ENCODE measurements at regions not wholly inside any gene's neighbourhood (a gene's known extent, or its start where the extent isn't known, plus 50 kb on each side); places are given as distances from the start of the nearest gene placed in this dataset.

- no peak for ATAC-seq (ENCODE audit: low read depth in 2 of 2)
- Mint-ChIP-seq H3K36me3 (no peaks in the 10 kb centered on the region), H3K4me1 (peaks cover 0 to 6% (median 0%) of the 10 kb centered on the region in 4 donors), H3K27ac (no peak overlapping the region), H3K27me3 (peaks cover 25% of the 10 kb centered on the region), H3K9me3 (peaks cover 0 to 1% (median 0%) of the 10 kb centered on the region in 7 donors), H3K4me3 (no peak overlapping the region)
- H3K36me3 ChIP-seq (ENCODE audit: control insufficient read depth, insufficient read depth, low read length) = no peaks in the 10 kb centered on the region
- no peak for DNase-seq
- no peaks in the 10 kb centered on the region for H3K4me1 ChIP-seq (ENCODE audit: control insufficient read depth, insufficient read depth, low read length, poor library complexity, severe bottlenecking)
- no peak overlapping the region for H3K4me3 ChIP-seq (ENCODE audit: low read depth, low read length)
- no peaks in the 10 kb centered on the region for H3K27me3 ChIP-seq (ENCODE audit: control insufficient read depth, insufficient read depth, low read length)
- H3K9me3 ChIP-seq (ENCODE audit: control insufficient read depth in 2 of 2, low read length in 2 of 2) = no peaks in the 10 kb centered on the region
- no peak overlapping the region for H3K27ac ChIP-seq (ENCODE audit: insufficient read depth, low read length, poor library complexity, severe bottlenecking)
Observed at GRCh38 chr16:85177448-85177846, 65.2 kb upstream of the CIBAR2 start.

- Mint-ChIP-seq H3K4me1 (peaks cover 0 to 6% (median 0%) of the 10 kb centered on the region in 4 donors), H3K27me3 (peaks cover 21% of the 10 kb centered on the region), H3K4me3 (no peak overlapping the region), H3K9me3 (peaks cover 0 to 2% (median 0%) of the 10 kb centered on the region in 7 donors), H3K36me3 (no peaks in the 10 kb centered on the region), H3K27ac (no peak overlapping the region)
- ATAC-seq (ENCODE audit: low read depth in 2 of 2) = no peak
- Histone ChIP-seq H3K27me3 (ENCODE audit: control insufficient read depth, insufficient read depth, low read length) (no peaks in the 10 kb centered on the region), H3K27ac (ENCODE audit: insufficient read depth, low read length, poor library complexity, severe bottlenecking) (no peak overlapping the region), H3K4me1 (ENCODE audit: control insufficient read depth, insufficient read depth, low read length, poor library complexity, severe bottlenecking) (no peaks in the 10 kb centered on the region), H3K9me3 (ENCODE audit: control insufficient read depth in 2 of 2, low read length in 2 of 2) (no peaks in the 10 kb centered on the region), H3K4me3 (ENCODE audit: low read depth, low read length) (no peak overlapping the region), H3K36me3 (ENCODE audit: control insufficient read depth, insufficient read depth, low read length) (no peaks in the 10 kb centered on the region)
- DNase-seq = no peak
Observed at GRCh38 chr16:85178006-85178591, 65.8 kb upstream of the CIBAR2 start.

- Mint-ChIP-seq H3K27me3 (peaks cover 16% of the 10 kb centered on the region), H3K4me3 (no peak overlapping the region), H3K36me3 (no peaks in the 10 kb centered on the region), H3K9me3 (peaks cover 0 to 4% (median 0%) of the 10 kb centered on the region in 7 donors), H3K4me1 (peaks cover 0 to 5% (median 0%) of the 10 kb centered on the region in 4 donors), H3K27ac (no peak overlapping the region)
- Histone ChIP-seq H3K9me3 (ENCODE audit: control insufficient read depth in 2 of 2, low read length in 2 of 2) (no peaks in the 10 kb centered on the region), H3K4me1 (ENCODE audit: control insufficient read depth, insufficient read depth, low read length, poor library complexity, severe bottlenecking) (no peaks in the 10 kb centered on the region), H3K27ac (ENCODE audit: insufficient read depth, low read length, poor library complexity, severe bottlenecking) (no peak overlapping the region), H3K27me3 (ENCODE audit: control insufficient read depth, insufficient read depth, low read length) (no peaks in the 10 kb centered on the region), H3K36me3 (ENCODE audit: control insufficient read depth, insufficient read depth, low read length) (no peaks in the 10 kb centered on the region), H3K4me3 (ENCODE audit: low read depth, low read length) (no peak overlapping the region)
- DNase-seq (no peak), ATAC-seq (ENCODE audit: low read depth in 2 of 2) (no peak)
Observed at GRCh38 chr16:85178596-85178995, 66.3 kb upstream of the CIBAR2 start.

GRCh38 chr16:85179344-85180046 lies 67.2 kb upstream of the CIBAR2 start:
- H3K9me3 ChIP-seq (ENCODE audit: control insufficient read depth in 2 of 2, low read length in 2 of 2) = peaks cover 3 to 7% of the 10 kb centered on the region in 2 experiments
- ATAC-seq (ENCODE audit: low read depth in 2 of 2) (no peak), DNase-seq (no peak)
- H3K36me3 ChIP-seq (ENCODE audit: control insufficient read depth, insufficient read depth, low read length) = no peaks in the 10 kb centered on the region
- Mint-ChIP-seq H3K27me3 (peaks cover 9% of the 10 kb centered on the region), H3K27ac (no peak overlapping the region), H3K4me3 (no peak overlapping the region), H3K4me1 (no peaks in the 10 kb centered on the region), H3K9me3 (peaks cover 0 to 12% (median 2%) of the 10 kb centered on the region in 7 donors), H3K36me3 (no peaks in the 10 kb centered on the region)
- no peaks in the 10 kb centered on the region for H3K4me1 ChIP-seq (ENCODE audit: control insufficient read depth, insufficient read depth, low read length, poor library complexity, severe bottlenecking)
- H3K27me3 ChIP-seq (ENCODE audit: control insufficient read depth, insufficient read depth, low read length) = no peaks in the 10 kb centered on the region
- no peak overlapping the region for H3K27ac ChIP-seq (ENCODE audit: insufficient read depth, low read length, poor library complexity, severe bottlenecking)
- no peak overlapping the region for H3K4me3 ChIP-seq (ENCODE audit: low read depth, low read length)

GRCh38 chr16:85180047-85180826 lies 68.0 kb upstream of the CIBAR2 start:
- H3K27me3 ChIP-seq (ENCODE audit: control insufficient read depth, insufficient read depth, low read length) = no peaks in the 10 kb centered on the region
- Mint-ChIP-seq H3K9me3 (peaks cover 0 to 18% (median 2%) of the 10 kb centered on the region in 7 donors), H3K4me1 (no peaks in the 10 kb centered on the region), H3K27me3 (peaks cover 5% of the 10 kb centered on the region), H3K36me3 (peaks cover 4% of the 10 kb centered on the region), H3K4me3 (no peak overlapping the region), H3K27ac (no peak overlapping the region)
- H3K9me3 ChIP-seq (ENCODE audit: control insufficient read depth in 2 of 2, low read length in 2 of 2) = peaks cover 3 to 14% of the 10 kb centered on the region in 2 experiments
- no peak overlapping the region for H3K27ac ChIP-seq (ENCODE audit: insufficient read depth, low read length, poor library complexity, severe bottlenecking)
- no peaks in the 10 kb centered on the region for H3K4me1 ChIP-seq (ENCODE audit: control insufficient read depth, insufficient read depth, low read length, poor library complexity, severe bottlenecking)
- no peak overlapping the region for H3K4me3 ChIP-seq (ENCODE audit: low read depth, low read length)
- H3K36me3 ChIP-seq (ENCODE audit: control insufficient read depth, insufficient read depth, low read length) = no peaks in the 10 kb centered on the region
- DNase-seq (no peak), ATAC-seq (ENCODE audit: low read depth in 2 of 2) (no peak)

- no peak for DNase-seq
Observed at GRCh38 chr16:85180827-85181738, 68.8 kb upstream of the CIBAR2 start.

GRCh38 chr16:85181739-85182129 lies 69.5 kb upstream of the CIBAR2 start:
- no peak overlapping the region for H3K4me3 Mint-ChIP-seq
- no peaks in the 10 kb centered on the region for H3K4me1 Mint-ChIP-seq
- Histone ChIP-seq H3K4me1 (ENCODE audit: control insufficient read depth, insufficient read depth, low read length, poor library complexity, severe bottlenecking) (no peaks in the 10 kb centered on the region), H3K27me3 (ENCODE audit: control insufficient read depth, insufficient read depth, low read length) (no peaks in the 10 kb centered on the region), H3K9me3 (ENCODE audit: control insufficient read depth in 2 of 2, low read length in 2 of 2) (peaks cover 3 to 17% of the 10 kb centered on the region in 2 experiments), H3K4me3 (ENCODE audit: low read depth, low read length) (no peak overlapping the region), H3K36me3 (ENCODE audit: control insufficient read depth, insufficient read depth, low read length) (no peaks in the 10 kb centered on the region), H3K27ac (ENCODE audit: insufficient read depth, low read length, poor library complexity, severe bottlenecking) (no peak overlapping the region)
- no peak for DNase-seq
- H3K27ac Mint-ChIP-seq = no peak overlapping the region
- ATAC-seq (ENCODE audit: low read depth in 2 of 2) = no peak
- no peaks in the 10 kb centered on the region for H3K27me3 Mint-ChIP-seq
- H3K9me3 Mint-ChIP-seq = peaks cover 0 to 18% (median 2%) of the 10 kb centered on the region in 7 donors
- H3K36me3 Mint-ChIP-seq = peaks cover 4% of the 10 kb centered on the region

More at GRCh38 chr16:85180827-85181738, 68.8 kb upstream of the CIBAR2 start:
- no peak overlapping the region for H3K27ac ChIP-seq (ENCODE audit: insufficient read depth, low read length, poor library complexity, severe bottlenecking)
- Mint-ChIP-seq H3K4me1 (no peaks in the 10 kb centered on the region), H3K9me3 (peaks cover 0 to 18% (median 2%) of the 10 kb centered on the region in 7 donors), H3K27ac (no peak overlapping the region), H3K36me3 (peaks cover 4% of the 10 kb centered on the region), H3K4me3 (no peak overlapping the region), H3K27me3 (peaks cover 3% of the 10 kb centered on the region)
- H3K4me3 ChIP-seq (ENCODE audit: low read depth, low read length) = no peak overlapping the region
- H3K36me3 ChIP-seq (ENCODE audit: control insufficient read depth, insufficient read depth, low read length) = no peaks in the 10 kb centered on the region
- no peak for ATAC-seq (ENCODE audit: low read depth in 2 of 2)
- H3K4me1 ChIP-seq (ENCODE audit: control insufficient read depth, insufficient read depth, low read length, poor library complexity, severe bottlenecking) = no peaks in the 10 kb centered on the region
- peaks cover 3 to 17% of the 10 kb centered on the region in 2 experiments for H3K9me3 ChIP-seq (ENCODE audit: control insufficient read depth in 2 of 2, low read length in 2 of 2)
- no peaks in the 10 kb centered on the region for H3K27me3 ChIP-seq (ENCODE audit: control insufficient read depth, insufficient read depth, low read length)

Data from CD4-positive, CD25-positive, alpha-beta regulatory T cell (primary cell).